Kidney epithelial cell (primary cell): ENCODE measurements at regions not wholly inside any gene's neighbourhood (a gene's known extent, or its start where the extent isn't known, plus 50 kb on each side); places are given as distances from the start of the nearest gene placed in this dataset.

ENCODE experiments used
- DNase-seq: peaks from one replicate; pipeline ENCODE4 v3.0.0-alpha.2; 2010; ENCODE audit warnings: low read depth
- H3K27me3 ChIP-seq: 2 replicates; pipeline ENCODE4 v1.6.0; 2011; ENCODE audit warnings: low read length; ENCODE audit not compliant: control insufficient read depth, insufficient read depth
- H3K36me3 ChIP-seq: 2 replicates; pipeline ENCODE4 v1.5.1; 2011; ENCODE audit warnings: low read length; ENCODE audit not compliant: control insufficient read depth, insufficient read depth
- H3K4me3 ChIP-seq: 2 replicates; pipeline ENCODE4 v1.5.1; 2011; ENCODE audit warnings: low read depth, mild to moderate bottlenecking, control low read depth, low read length
- TF ChIP-seq, protein P1 (sequence below): IDR thresholded peaks from 2 replicates; pipeline ENCODE4 v1.5.1; 2011; ENCODE audit warnings: mild to moderate bottlenecking, moderate library complexity, low read length, control low read depth, inconsistent platforms; ENCODE audit not compliant: insufficient read depth, poor library complexity, severe bottlenecking

DNA sequence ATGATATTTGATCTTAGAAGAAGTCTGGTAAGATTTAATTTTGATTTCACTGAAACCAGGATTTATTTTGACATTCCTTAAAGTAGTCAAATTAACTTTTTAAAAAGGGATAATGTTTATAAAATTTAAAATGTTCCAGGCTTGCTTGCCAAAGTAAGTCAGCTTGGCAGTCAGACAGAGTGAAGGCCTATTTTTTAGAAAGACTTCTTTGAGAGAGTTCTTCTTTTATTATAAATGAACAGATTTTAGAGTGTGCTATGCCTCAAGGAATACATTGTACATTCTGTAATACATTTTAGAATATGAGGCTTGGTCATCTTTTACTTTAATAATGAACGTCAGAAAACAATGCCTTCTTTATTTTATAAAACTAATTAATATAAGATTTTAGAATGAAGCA lies 138.7 kb downstream of the DISP1 start:
- no peaks in the 10 kb centered on the region for H3K27me3 ChIP-seq
- TF ChIP-seq, protein P1, sequence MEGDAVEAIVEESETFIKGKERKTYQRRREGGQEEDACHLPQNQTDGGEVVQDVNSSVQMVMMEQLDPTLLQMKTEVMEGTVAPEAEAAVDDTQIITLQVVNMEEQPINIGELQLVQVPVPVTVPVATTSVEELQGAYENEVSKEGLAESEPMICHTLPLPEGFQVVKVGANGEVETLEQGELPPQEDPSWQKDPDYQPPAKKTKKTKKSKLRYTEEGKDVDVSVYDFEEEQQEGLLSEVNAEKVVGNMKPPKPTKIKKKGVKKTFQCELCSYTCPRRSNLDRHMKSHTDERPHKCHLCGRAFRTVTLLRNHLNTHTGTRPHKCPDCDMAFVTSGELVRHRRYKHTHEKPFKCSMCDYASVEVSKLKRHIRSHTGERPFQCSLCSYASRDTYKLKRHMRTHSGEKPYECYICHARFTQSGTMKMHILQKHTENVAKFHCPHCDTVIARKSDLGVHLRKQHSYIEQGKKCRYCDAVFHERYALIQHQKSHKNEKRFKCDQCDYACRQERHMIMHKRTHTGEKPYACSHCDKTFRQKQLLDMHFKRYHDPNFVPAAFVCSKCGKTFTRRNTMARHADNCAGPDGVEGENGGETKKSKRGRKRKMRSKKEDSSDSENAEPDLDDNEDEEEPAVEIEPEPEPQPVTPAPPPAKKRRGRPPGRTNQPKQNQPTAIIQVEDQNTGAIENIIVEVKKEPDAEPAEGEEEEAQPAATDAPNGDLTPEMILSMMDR = no peak
- no peaks in the 10 kb centered on the region for H3K36me3 ChIP-seq
- DNase-seq = no peak
- H3K4me3 ChIP-seq = no peak overlapping the region

DNA sequence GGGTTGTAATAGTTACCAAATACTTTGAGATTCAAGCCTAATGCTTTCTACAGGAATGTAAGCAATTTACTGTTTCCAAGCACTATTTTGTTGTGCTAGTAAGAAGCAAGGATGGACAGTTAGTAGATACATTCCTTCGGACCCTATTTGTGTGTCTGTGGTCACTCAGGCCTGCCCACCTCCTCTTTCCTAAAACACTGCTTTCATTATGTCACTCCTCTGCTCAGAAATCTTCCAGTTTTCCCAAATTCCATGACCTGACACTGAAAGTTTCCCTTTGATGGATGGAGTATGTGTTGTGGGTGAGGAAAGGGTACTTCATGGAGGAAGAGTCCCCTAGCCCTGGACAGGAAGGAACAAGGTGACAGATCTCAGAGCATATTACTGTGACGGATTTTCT lies 141.1 kb downstream of the DISP1 start:
- H3K36me3 ChIP-seq = no peaks in the 10 kb centered on the region
- no peak overlapping the region for H3K4me3 ChIP-seq
- no peaks in the 10 kb centered on the region for H3K27me3 ChIP-seq
- DNase-seq = no peak
- TF ChIP-seq, protein P1 = no peak

DNA sequence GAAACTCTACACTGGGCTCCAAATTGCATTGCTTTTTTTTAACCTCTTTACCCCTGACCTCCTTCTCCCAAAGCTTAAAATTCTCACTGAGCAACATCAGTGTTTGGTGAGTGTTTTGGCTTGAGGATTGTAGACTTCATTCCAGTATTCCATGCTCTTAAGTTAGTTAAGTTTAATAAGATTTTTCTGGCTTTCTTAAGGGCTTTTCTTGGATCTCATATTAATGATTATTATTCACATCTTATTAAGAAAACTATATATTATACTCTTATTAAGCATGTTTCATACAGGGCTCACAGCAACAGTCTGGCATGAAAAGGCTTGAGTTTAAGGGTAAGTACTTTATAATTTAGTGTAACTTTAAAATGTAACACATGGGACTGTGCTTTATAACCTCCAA lies 141.8 kb downstream of the DISP1 start:
- DNase-seq = no peak
- Histone ChIP-seq H3K27me3 (no peaks in the 10 kb centered on the region), H3K4me3 (no peak overlapping the region), H3K36me3 (no peaks in the 10 kb centered on the region)
- TF ChIP-seq, protein P1 = no peak

DNA sequence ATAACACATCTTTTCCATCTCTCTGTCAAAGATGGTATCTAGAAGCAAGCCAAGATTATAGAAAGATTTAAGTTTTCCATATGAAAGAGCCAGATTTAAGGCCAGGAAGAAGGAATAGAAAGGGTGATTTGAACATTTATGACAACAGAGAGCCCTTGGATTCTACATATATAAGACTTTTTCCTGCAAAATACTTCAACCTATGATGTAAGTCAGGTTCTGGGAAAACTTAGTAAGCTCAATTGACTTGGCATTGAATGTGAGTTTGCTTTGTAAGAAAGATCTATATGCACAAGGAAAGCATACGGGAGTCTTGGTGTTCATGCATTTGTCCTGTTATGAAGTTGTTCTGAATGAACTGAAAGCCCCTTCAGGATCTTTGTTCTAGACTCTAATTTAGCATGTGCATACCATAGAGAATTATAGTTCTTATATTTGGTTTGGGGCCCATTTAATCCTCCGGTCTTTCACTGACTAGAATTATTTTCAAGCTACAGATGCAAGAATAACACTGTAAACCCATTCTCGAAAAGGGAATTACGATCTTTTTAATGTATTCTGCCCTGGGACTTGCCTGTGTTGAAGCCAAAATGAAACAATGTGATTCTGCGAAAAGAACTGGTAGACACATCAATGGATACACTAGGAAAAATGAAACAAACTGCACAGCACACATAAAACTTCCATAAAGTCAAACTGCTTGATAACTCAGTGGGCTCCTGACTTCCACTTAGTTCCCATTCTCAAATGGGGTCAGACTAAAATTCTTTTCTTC lies 152.8 kb downstream of the DISP1 start:
- Histone ChIP-seq H3K27me3 (no peaks in the 10 kb centered on the region), H3K36me3 (no peaks in the 10 kb centered on the region), H3K4me3 (no peak overlapping the region)
- no peak for DNase-seq
- TF ChIP-seq, protein P1 = no peak

DNA sequence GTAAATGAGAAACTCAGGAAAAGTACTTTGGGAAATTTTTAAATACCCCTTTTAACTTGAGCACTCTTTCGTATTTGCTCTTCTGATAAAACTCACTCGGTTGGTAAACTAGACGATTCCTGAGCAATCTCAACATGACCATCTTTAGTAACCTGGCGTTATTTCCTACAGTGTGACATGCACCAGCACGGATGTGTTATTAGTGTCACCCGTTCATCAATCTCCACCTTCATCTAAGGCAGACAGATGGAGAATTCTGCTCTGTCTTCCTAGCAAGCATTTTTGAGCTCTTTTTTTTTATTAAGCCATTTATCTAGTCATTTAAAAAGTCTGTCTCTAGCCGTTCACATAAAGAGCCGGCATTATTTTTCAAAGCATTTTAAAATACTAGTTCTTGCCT lies 155.2 kb downstream of the DISP1 start:
- TF ChIP-seq, protein P1 = no peak
- no peak overlapping the region for H3K4me3 ChIP-seq
- no peaks in the 10 kb centered on the region for H3K36me3 ChIP-seq
- DNase-seq = no peak
- no peaks in the 10 kb centered on the region for H3K27me3 ChIP-seq

DNA sequence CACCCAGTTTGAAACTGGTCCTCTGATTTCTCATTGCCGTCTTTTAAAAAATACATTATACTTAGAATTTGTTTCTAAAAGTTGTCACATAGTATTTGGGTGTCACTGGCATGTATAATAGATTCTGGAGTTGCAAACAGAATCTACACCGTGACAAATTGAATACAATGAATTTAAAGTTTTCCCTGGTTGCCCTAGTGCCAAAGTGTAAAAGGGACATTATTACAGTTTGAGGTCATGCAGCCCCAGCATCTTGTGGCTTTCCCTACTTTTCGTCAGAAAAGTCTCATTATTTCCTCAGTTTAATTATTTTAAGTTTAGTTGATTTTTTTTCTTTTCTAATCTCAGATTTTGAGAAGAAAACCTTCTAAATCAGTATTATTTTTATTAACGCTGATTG lies 155.9 kb downstream of the DISP1 start:
- no peaks in the 10 kb centered on the region for H3K36me3 ChIP-seq
- DNase-seq = no peak
- no peaks in the 10 kb centered on the region for H3K27me3 ChIP-seq
- TF ChIP-seq, protein P1 = no peak
- H3K4me3 ChIP-seq = no peak overlapping the region
